H9 (cell line): ENCODE measurements at regions not wholly inside any gene's neighbourhood (a gene's known extent, or its start where the extent isn't known, plus 50 kb on each side); places are given as distances from the start of the nearest gene placed in this dataset.

Experiments
- DNase-seq: peaks from one replicate; pipeline ENCODE4 v3.0.0-alpha.2; 2017
- H2AFZ ChIP-seq: one replicate; pipeline ENCODE4 v1.6.1; 2013; ENCODE audit warnings: mild to moderate bottlenecking, low read length, control low read depth, moderate library complexity
- H2AK5ac ChIP-seq: 2 replicates; pipeline ENCODE4 v1.6.1; 2013; ENCODE audit warnings: low read length, control low read depth, mixed read lengths; ENCODE audit not compliant: insufficient read length
- H2BK120ac ChIP-seq: one replicate; pipeline ENCODE4 v1.6.1; 2013; ENCODE audit warnings: low read depth, mild to moderate bottlenecking, low read length, control low read depth, inconsistent platforms; ENCODE audit not compliant: poor library complexity, severe bottlenecking
- H2BK12ac ChIP-seq: 2 replicates; pipeline ENCODE4 v1.6.1; 2013; ENCODE audit warnings: low read length, control low read depth, mixed read lengths, low read depth; ENCODE audit not compliant: insufficient read length
- H2BK15ac ChIP-seq: 2 replicates; pipeline ENCODE4 v1.6.1; 2013; ENCODE audit warnings: low read depth, low read length, control low read depth
- H2BK20ac ChIP-seq: one replicate; pipeline ENCODE4 v1.6.1; 2013; ENCODE audit warnings: low read depth, mild to moderate bottlenecking, low read length, control low read depth, inconsistent platforms; ENCODE audit not compliant: poor library complexity, severe bottlenecking
- H2BK5ac ChIP-seq: 2 replicates; pipeline ENCODE4 v1.6.1; 2013; ENCODE audit warnings: low read length, control low read depth, mixed read lengths; ENCODE audit not compliant: insufficient read length
- H3K14ac ChIP-seq: 2 replicates; pipeline ENCODE4 v1.6.1; 2013; ENCODE audit warnings: low read length, control low read depth; ENCODE audit not compliant: insufficient read depth
- H3K18ac ChIP-seq: 2 replicates; pipeline ENCODE4 v1.6.1; 2013; ENCODE audit warnings: low read depth, mild to moderate bottlenecking, mixed read lengths, low read length, control low read depth; ENCODE audit not compliant: insufficient read length
- H3K23ac ChIP-seq: 2 replicates; pipeline ENCODE4 v1.6.1; 2013; ENCODE audit warnings: low read length, control low read depth, mixed read lengths, low read depth; ENCODE audit not compliant: insufficient read length
- H3K23me2 ChIP-seq: 2 replicates; pipeline ENCODE4 v1.6.1; 2013; ENCODE audit warnings: low read depth, mild to moderate bottlenecking, mixed read lengths, low read length, control low read depth; ENCODE audit not compliant: insufficient read length, poor library complexity, severe bottlenecking
- H3K27ac ChIP-seq: 2 replicates; pipeline ENCODE4 v1.5.1; 2013; ENCODE audit warnings: low read length, control low read depth, mixed read lengths, low read depth; ENCODE audit not compliant: insufficient read length
- H3K27me3 ChIP-seq: 2 replicates; pipeline ENCODE4 v1.6.1; 2013; ENCODE audit warnings: low read length, control low read depth, inconsistent platforms; ENCODE audit not compliant: insufficient read depth
- H3K4ac ChIP-seq: 2 replicates; pipeline ENCODE4 v1.6.1; 2013; ENCODE audit warnings: low read depth, mild to moderate bottlenecking, control low read depth, inconsistent platforms, low read length, moderate library complexity
- H3K4me1 ChIP-seq: 2 replicates; pipeline ENCODE4 v1.6.1; 2013; ENCODE audit warnings: low read length, control low read depth, inconsistent platforms; ENCODE audit not compliant: insufficient read depth
- H3K4me2 ChIP-seq: 2 replicates; pipeline ENCODE4 v1.6.1; 2013; ENCODE audit warnings: low read length, control low read depth, mixed read lengths; ENCODE audit not compliant: insufficient read length, insufficient read depth
- H3K56ac ChIP-seq: 2 replicates; pipeline ENCODE4 v1.6.1; 2013; ENCODE audit warnings: low read depth, mild to moderate bottlenecking, mixed read lengths, low read length, control low read depth; ENCODE audit not compliant: insufficient read length
- H3K79me1 ChIP-seq: 2 replicates; pipeline ENCODE4 v1.6.1; 2013; ENCODE audit warnings: low read depth, mild to moderate bottlenecking, moderate library complexity, low read length, control low read depth, inconsistent platforms; ENCODE audit not compliant: insufficient read depth, poor library complexity, severe bottlenecking
- H3K79me2 ChIP-seq: 2 replicates; pipeline ENCODE4 v1.6.1; 2013; ENCODE audit warnings: low read length, control low read depth, inconsistent platforms; ENCODE audit not compliant: insufficient read depth
- H3K9ac ChIP-seq: 2 replicates; pipeline ENCODE4 v1.6.1; 2013; ENCODE audit warnings: low read length, control low read depth, mixed read lengths; ENCODE audit not compliant: insufficient read length; ENCODE audit errors: extremely low read depth
- H3K9me3 ChIP-seq: one replicate; pipeline ENCODE4 v1.6.1; 2013; ENCODE audit warnings: low read depth, low read length, inconsistent platforms; ENCODE audit not compliant: control insufficient read depth
- H3T11ph ChIP-seq: one replicate; pipeline ENCODE4 v1.6.1; 2013; ENCODE audit warnings: mild to moderate bottlenecking, low read length, control low read depth, inconsistent platforms
- H4K20me1 ChIP-seq: one replicate; pipeline ENCODE4 v1.6.1; 2013; ENCODE audit not compliant: control insufficient read depth, insufficient read length, insufficient read depth
- H4K5ac ChIP-seq: 2 replicates; pipeline ENCODE4 v1.6.1; 2013; ENCODE audit warnings: low read depth, mild to moderate bottlenecking, mixed read lengths, low read length, control low read depth; ENCODE audit not compliant: insufficient read length
- H4K8ac ChIP-seq: replicated peaks from 2 replicates; pipeline ENCODE4 v1.6.1; 2013; ENCODE audit warnings: low read length, control low read depth, mixed read lengths, low read depth; ENCODE audit not compliant: insufficient read length
- H4K91ac ChIP-seq: 2 replicates; pipeline ENCODE4 v1.6.1; 2013; ENCODE audit warnings: low read depth, mild to moderate bottlenecking, moderate library complexity, mixed read lengths, low read length, control low read depth; ENCODE audit not compliant: insufficient read length
- H3K27ac Mint-ChIP-seq, 3 experiments: 2 replicates in 2 of 3; 3 replicates in 1 of 3; pipeline ENCODE4 v1.8.0; 2020 to 2021; ENCODE audit warnings: mixed read lengths in 3 of 3, mild to moderate bottlenecking in 1 of 3, moderate library complexity in 1 of 3
- H3K27me3 Mint-ChIP-seq: 2 replicates; pipeline ENCODE4 v1.8.0; 2021; ENCODE audit warnings: low read depth, mild to moderate bottlenecking, moderate library complexity, mixed read lengths
- H3K36me3 Mint-ChIP-seq, 3 experiments: 2 replicates in 2 of 3; 3 replicates in 1 of 3; pipeline ENCODE4 v1.8.0; 2020 to 2021; ENCODE audit warnings: low read depth in 3 of 3, mixed read lengths in 3 of 3; ENCODE audit not compliant: insufficient read depth in 1 of 3
- H3K4me1 Mint-ChIP-seq, 2 experiments: 2 replicates each; pipeline ENCODE4 v1.8.0; 2020; ENCODE audit warnings: mixed read lengths in 2 of 2
- H3K4me3 Mint-ChIP-seq, 2 experiments: 2 replicates in 1 of 2; 3 replicates in 1 of 2; pipeline ENCODE4 v1.8.0; 2020 to 2021; ENCODE audit warnings: mild to moderate bottlenecking in 2 of 2, mixed read lengths in 2 of 2, moderate library complexity in 1 of 2
- H3K9me3 Mint-ChIP-seq, 2 experiments: 2 replicates in 1 of 2; 3 replicates in 1 of 2; pipeline ENCODE4 v1.8.0; 2020; ENCODE audit warnings: mild to moderate bottlenecking in 2 of 2, mixed read lengths in 2 of 2, moderate library complexity in 1 of 2
- WGBS: extraction: QIAGEN DNeasy Blood & Tissue Kit; methylation state at CpG from one replicate; pipeline ENCODE4 v1.1.7; 2013; ENCODE audit warnings: missing lambda C conversion rate, low lambda C conversion rate, mixed read lengths; ENCODE audit not compliant: insufficient read length; ENCODE audit errors: extremely low coverage; 5-methylcytosine and 5-hydroxymethylcytosine counted together
- TF ChIP-seq, protein P1 (sequence below): fragments of 200-600 bp; sonication (generic); conservative IDR thresholded peaks from 3 replicates; pipeline ENCODE4 v1.8.0; 2021; ENCODE audit warnings: antibody characterized with exemption, mild to moderate bottlenecking

DNA sequence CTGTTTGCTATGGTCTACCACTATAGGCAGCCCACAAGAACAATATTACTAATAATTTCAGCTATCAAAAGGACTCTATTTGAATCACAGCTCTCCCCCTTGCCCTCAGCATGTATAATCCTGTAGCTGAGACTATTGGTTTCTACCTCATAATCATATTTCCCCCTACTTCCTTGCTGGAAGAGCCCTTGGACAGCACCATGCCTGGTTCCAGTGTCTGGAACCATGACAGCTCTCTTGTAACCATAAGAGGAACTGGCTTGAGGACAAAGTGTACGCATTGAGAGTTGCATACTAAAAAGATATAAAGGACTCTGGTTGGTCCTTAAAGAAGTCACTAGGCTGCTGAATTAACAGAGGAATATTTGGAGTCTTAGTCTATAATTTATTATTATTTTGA is 110.7 kb upstream of the ZRANB2 start:
- Histone ChIP-seq H3K4me1 (no peaks in the 10 kb centered on the region), H2BK120ac (no peak overlapping the region), H3K18ac (no peak overlapping the region), H2BK5ac (no peak overlapping the region), H4K5ac (no peak overlapping the region), H3K23me2 (no peaks in the 10 kb centered on the region), H2BK15ac (no peak overlapping the region), H3K23ac (no peak overlapping the region), H3K56ac (no peak overlapping the region), H2BK12ac (no peak overlapping the region), H3K79me1 (no peaks in the 10 kb centered on the region), H2BK20ac (no peak overlapping the region), H3K9me3 (no peaks in the 10 kb centered on the region), H3K4me2 (no peak overlapping the region), H3K27me3 (no peaks in the 10 kb centered on the region), H3K14ac (no peak overlapping the region), H4K91ac (no peak overlapping the region), H4K20me1 (no peaks in the 10 kb centered on the region), H3K4ac (no peak overlapping the region), H3K9ac (no peak overlapping the region), H3T11ph (no peak overlapping the region), H3K79me2 (no peaks in the 10 kb centered on the region), H4K8ac (no peak overlapping the region), H2AFZ (no peak overlapping the region), H3K27ac (no peak overlapping the region), H2AK5ac (no peak overlapping the region)
- no peaks in the 10 kb centered on the region for H3K4me1 Mint-ChIP-seq
- peaks cover 0 to 2% of the 10 kb centered on the region in 2 experiments; a peak in 2 of 5 replicates for H3K9me3 Mint-ChIP-seq
- H3K36me3 Mint-ChIP-seq = no peaks in the 10 kb centered on the region
- H3K27ac Mint-ChIP-seq = no peak overlapping the region
- no peaks in the 10 kb centered on the region for H3K27me3 Mint-ChIP-seq
- TF ChIP-seq, protein P1, sequence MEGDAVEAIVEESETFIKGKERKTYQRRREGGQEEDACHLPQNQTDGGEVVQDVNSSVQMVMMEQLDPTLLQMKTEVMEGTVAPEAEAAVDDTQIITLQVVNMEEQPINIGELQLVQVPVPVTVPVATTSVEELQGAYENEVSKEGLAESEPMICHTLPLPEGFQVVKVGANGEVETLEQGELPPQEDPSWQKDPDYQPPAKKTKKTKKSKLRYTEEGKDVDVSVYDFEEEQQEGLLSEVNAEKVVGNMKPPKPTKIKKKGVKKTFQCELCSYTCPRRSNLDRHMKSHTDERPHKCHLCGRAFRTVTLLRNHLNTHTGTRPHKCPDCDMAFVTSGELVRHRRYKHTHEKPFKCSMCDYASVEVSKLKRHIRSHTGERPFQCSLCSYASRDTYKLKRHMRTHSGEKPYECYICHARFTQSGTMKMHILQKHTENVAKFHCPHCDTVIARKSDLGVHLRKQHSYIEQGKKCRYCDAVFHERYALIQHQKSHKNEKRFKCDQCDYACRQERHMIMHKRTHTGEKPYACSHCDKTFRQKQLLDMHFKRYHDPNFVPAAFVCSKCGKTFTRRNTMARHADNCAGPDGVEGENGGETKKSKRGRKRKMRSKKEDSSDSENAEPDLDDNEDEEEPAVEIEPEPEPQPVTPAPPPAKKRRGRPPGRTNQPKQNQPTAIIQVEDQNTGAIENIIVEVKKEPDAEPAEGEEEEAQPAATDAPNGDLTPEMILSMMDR = no peak
- no CpG with 5 or more reads among the region's 1 CpG for WGBS
- H3K4me3 Mint-ChIP-seq = no peak overlapping the region
- DNase-seq = no peak
